ENCODE measurements at regions not wholly inside any gene's neighbourhood (a gene's known extent, or its start where the extent isn't known, plus 50 kb on each side); places are given as distances from the start of the nearest gene placed in this dataset.
"Not testable (repeated sequence)": the region's sequence is repeated elsewhere in the genome, so short reads cannot be mapped to it uniquely, and the experiment has no call there.

DNA sequence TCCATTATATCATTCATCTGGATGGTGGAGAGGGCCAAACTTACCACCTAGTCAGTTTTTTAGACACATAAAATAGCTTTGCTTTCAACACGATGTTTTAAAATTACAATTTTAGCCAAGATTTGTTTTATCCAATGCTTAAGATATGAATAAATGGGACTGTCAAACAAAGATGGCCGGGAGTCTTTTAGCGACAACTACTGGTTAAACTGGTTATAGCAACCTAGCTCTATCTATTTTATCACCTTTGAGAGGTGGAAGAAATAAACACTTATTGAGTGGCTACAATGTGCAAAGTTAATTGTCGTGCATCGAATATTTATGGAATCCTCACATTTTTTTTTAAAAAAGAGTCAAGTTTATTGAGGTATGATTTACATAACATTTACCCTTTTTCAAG lies 279.8 kb downstream of the MIAT start:
- DNase-seq = no peak

DNA sequence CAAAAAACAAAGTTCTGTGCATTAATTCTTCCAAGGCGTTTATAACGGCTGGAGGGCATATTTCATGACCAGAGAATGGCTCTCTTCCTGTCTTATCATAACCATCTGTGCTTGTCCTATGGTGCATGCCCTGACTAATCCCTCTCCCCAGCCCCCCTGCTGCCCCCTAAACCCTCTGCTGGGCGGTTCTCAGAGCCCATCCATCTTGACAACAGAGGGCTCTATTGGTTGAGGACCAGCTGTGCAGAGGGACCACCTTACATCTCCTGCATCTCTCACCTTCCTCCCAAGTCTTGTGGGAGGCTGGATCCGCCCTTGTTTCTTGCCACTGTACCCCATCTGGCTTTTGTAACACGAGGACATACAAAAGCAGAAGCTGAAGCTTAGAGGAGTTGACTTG lies 282.1 kb downstream of the MIAT start:
- DNase-seq = no peak

DNA sequence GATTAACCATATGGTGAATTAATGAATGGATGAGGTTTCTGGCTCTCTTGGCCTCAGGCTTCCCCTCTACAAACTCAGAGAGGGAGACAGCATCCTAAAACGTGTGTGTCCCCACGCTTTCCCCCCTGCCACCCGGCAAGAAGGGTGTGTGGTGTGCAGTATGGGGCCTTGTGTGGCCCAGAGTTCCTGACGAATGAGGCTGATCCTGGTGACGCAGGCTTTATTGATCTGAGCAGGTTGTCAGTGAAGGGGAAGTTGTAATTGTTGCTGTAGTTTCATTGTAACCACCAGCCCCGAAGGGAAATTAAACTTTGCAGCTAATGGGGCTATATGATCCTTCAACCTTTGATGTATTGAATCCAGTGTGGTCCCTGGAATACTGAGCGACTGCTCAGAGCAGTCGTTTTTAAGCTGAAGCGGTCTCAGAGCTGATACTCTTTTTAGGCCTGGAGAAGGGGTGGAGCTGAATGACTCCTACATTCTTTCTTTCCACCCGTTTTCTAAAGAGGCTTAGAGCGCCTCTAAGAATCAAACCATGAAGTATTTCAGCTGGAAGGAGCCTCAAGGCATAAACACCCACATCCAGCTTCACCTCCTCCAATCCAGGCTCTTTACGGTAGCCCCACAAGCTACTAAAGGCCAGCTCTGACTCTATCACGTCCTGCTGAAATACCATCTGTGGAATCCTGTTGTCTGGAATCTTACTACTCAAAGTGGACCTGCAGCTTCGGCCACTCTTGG lies 284.7 kb downstream of the MIAT start:
- no peak for DNase-seq

DNA sequence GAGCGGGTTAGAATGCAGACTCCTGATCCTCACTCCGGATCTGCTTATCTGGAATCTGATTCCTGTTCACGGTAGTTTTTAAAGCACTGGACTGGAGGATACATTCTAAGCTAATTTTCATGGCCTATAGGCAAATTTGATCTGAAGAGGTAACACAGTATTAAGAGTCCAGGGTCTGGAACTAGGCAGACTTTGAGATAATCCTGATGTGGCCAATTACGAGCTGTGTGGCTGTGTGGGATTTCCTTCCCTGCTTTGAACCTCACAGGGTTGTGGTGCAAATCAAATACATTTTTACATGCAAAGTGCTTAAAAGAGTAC lies 285.2 kb downstream of the MIAT start:
- no peak for DNase-seq

DNA sequence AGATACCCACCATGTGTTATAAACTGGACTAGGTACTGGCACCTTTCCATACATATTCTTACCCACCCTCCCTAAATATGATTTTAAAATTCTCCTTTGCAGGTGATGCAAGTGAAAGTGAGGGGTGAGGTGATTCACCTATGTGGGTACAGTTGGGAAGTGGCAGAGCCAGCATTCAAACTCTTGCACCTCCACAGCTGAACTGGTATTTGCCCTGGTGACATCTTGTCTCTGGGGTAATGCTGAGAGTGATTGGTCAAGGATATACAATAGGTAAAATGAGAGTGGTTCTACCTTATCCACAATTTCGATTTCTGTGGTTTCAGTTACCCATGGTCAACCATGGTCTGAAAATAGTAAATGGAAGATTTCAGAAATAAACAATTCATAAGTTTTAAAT lies 288.2 kb downstream of the MIAT start:
- DNase-seq = no peak

DNA sequence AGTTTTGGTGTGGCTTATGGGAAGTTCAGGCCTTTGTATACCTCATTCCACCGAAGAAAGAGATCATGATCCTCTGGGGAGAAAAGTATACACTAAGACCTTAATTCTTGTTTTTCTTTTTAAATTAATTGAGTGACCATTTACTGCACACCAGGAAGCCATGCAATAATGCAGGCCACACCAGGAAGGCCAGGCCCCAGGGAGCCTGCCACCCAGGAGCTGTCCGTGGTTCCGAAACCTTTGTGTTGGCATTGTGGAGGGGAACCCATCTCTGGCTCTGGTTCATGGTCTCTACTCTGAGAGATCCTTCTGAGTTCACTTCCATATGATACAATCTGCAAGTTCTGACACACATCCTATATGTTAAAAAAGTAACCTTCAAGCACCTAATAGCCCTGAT lies 291.8 kb downstream of the MIAT start:
- no peak for DNase-seq

DNA sequence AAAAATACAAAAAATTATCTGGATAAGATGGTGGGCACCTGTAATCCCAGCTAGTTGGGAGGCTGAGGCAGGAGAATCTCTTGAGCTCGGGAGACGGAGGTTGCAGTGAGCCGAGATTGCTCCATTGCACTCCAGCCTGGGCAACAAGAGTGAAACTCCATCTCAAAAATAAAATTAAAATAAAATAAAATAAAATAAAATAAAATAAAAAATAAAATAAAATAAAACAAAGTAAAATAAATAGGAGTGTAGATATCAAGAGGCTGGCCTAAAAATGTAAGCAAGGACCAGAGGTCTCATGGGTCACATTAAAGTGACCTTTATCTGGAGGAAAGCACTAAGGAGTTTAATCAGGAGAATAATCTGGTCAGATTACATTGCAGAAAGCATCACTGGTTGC lies 293.8 kb downstream of the MIAT start:
- DNase-seq = not testable (repeated sequence)

DNA sequence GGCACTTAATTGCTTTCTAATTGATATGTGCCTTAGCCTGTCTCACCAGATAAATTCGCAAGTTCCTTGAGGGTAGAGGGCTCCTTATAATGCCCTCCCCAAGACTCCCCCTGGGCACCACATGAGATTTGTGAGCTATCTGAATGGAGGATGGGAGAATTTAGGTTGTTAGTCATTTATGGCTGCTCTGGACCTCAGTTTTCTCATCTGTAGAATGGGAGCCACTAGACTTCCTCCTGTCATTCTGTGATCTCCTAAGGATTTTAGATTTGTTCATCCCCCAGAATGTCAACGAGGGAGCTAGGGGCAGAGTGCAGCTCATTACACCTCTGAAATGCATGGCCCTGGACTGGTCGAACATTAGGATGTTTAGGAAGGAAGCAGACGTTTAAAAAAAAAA lies 294.6 kb downstream of the MIAT start:
- DNase-seq = no peak

DNA sequence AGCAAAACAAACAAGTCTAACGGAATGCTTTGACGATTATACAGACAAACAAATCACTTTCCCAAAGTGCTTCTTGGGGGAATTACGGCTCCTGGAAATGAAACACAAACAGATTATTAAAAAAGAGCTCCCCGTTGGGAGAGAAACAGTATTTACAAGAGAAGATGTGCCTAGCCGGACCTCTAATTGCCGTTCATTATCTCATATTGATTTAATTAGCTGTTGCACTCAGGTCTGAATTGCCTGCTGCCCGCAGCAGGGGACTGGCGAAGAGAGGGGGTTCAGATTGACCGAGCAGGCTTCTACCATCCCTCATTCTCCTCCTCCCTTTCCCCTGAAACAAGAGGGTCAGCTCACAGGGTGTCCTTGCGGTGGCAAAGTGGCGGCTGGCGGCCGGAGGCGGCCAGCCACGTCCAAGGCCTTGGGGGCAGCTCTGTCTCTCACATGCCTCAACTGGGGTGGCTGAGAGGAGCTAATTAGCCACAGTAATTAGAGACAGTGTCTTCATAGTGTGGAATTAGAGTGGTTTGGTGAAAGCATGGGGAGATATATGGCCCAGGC lies 295.1 kb downstream of the MIAT start:
- DNase-seq = no peak

DNA sequence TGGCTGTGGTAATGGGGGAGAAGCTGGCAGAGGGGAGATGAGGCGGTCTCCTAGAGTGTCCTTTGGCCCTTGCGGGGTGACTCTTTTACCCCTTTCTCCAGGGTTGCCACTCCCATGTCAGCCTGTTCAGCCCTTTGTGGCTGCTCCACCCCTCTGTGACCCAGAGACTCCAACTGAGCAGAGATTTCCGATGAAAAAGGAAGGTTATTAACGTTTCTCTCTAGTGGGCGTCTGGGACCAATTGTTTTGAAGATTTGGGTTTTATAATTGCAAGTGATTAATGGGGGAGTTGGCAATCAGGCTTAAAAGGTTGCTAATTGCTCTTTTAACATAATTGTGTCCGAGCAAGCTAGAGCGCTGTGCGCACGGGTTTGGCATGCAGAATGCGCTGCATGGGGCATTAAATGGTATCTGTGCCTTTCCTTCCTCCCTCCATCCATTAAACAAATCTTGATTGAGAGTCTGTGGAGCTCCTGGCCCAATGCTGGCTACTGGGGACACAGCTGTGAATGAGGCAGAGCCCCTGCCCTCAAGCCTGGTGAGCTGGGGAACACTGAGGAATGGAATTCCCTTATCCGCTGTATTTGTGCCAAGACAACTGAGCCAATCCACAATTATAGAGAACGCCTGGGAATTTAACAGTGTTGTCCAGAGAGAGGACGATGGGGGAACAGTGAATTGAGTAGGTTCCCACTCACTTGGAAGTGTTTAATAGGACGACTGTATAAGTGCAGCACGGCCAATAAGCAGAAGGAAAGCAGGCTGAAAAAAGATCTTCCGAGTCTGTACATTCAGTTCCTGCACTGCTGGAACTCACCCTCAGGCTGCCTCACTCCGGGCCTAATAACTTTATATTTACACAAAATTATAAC lies 295.9 kb downstream of the MIAT start:
- DNase-seq = no peak

DNA sequence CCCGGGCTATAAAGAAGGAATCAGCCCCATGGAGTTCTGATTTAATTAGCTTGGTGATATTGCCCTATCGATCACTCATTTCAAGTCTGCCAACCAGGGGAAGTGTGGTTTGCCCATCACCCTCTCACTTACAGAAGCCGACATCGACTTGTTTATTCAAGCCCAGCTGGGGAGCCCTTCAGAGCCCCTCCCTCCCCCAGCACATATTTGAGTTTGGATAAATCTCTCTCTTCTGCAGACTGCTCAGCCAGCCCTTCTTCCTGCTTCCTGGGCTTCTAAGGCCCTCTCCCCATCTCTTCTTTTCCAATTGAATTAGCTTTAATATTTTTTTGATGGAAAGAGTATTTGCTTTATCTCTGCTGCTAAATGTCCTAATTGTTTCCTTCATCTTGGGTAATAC lies 299.0 kb downstream of the MIAT start:
- no peak for DNase-seq

DNA sequence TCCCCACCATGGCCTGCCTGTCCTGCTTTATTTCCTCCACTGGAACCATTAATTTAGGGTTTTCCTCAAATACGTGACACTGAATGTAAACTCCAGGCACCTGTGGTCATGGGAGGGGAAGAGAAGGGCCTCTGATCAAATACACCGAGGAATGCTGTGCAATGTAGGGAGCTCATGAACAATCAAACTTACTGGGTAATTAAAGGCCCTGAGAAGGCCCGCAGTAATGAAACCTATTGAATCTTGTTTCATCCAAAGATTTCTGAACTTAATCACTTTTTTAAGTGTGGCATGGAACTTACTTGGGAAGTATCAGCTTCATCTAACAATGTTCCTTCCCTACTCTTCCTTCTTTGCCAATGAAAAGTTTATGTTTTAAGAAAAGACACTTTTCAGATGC lies 299.8 kb downstream of the MIAT start:
- DNase-seq = no peak

DNA sequence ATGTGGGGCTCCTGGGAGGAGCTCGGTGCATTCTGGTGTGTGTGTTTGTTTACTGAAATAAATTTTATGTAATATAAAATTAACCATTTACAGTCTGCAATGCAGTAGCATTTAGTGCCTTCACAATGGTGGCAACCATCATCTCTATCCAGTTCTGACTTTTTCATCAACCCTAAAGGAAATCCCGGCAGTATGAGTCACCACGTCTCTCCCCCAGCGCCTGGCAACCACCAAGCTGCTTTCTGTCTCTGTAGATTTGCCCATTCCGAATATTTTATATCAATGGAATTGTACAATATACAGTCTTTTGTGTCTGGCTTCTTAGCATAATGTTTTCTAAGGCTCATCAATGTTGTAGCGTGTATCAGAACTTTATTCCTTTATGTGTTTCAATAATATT lies 300.5 kb downstream of the MIAT start:
- no peak for DNase-seq

DNA sequence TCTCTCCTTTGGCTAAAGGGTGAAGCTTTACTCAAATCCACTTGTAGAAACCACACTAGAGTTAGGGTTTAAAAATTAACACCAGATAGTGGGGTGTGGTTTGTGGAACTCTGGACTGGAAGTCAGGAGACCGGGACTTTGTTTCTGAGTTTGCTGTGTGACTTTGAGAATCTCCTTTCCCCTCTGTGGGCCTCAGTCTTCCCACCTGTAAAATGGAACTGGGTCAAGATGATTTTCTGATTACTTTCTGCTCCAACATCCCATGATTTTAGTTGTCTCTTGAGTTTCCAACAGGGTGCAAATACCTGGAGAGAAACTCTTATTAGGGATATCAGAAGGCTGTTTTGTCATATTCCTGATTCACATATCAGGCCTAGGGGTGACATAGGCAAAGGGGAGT lies 301.0 kb downstream of the MIAT start:
- DNase-seq = no peak

DNA sequence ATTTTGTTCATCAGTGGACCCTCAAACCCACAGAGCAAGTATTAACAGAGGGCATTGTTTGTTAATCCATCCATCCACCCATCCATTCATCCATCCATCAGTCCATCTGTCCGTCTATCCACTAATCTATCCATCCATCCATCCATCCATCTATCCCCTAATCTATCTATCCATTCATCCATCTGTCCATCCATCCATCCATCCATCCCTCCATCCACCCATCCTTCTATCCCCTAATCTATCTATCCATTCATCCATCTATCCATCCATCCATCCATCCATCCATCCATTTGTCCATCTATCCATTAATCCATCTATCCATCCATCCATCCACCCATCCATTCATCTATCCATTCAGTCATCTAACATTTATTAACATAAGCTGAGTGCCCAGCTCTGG lies 307.3 kb downstream of the MIAT start:
- DNase-seq = no peak

DNA sequence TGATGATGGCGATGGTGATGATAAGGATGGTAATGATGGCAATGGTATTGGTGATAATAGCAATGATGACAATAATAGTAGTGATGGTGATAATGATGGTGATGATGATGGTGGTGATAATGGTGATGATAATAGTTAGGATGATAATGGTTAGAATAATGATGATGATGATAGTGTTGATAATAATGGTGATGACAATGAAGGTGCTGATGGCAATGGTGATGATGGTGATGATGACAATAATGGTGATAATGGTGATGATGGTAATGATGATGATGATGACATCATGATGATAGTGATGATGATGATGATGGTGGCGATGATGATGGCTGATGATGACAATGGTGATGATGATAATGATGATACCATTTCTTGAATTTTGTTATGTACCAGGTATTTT lies 309.9 kb downstream of the MIAT start:
- no peak for DNase-seq

DNA sequence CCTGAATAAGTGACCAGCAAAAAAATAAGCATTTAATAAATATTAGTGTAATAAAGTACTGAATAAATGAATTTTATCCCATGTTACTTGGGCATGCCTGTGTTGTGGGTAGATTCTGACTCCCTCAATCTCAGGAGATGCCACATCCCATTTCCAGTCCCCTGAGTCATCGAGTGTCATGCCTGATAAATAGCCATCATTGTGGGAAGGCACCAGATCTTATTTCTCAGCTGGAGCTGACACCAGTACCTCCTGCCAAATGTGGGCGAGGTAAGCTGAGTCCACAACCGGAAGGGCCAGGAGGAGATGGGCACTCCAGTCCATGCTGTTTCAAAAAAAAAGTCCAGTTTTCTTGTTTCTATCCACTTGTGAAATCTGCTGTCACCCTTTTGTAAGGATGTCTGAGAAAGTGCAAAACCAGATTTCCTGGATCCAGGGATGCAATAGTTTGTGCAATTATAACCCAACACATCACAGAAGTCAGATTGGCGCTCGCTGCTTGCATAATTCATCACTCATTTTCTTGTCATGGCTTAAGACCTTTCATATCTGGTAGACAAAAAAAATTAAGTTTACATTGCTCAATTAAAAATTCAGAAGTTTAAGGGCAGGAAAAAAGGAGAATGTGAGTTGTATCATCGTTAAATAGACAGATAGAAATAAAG lies 311.6 kb downstream of the MIAT start:
- DNase-seq = no peak

DNA sequence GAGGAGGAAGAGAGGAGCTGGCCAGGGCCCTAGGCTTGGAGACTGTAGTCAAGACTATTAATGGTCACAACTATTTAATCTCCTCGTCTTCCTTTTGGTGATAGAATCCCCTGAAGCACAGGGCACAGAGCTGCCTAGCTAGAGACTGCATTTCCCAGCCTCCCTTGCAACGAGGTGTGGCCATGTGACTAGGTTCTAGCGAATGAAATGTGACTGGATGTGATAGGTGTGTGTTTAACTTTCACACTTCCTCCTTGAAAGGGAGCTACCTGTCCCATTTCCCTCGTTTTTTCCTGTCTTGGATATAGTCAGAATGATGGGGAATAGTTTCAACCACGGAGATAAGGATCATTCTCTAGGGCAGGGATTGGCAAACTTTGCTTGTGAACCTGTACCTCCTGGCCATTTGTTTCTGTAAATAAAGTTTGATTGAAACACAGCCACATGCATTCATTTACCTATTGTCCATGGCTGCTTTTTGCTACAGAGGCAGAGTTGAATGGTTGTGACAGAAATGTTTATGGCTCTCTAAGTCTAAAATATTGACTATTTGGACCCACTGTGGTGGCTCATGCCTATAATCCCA lies 313.5 kb downstream of the MIAT start:
- DNase-seq = no peak

DNA sequence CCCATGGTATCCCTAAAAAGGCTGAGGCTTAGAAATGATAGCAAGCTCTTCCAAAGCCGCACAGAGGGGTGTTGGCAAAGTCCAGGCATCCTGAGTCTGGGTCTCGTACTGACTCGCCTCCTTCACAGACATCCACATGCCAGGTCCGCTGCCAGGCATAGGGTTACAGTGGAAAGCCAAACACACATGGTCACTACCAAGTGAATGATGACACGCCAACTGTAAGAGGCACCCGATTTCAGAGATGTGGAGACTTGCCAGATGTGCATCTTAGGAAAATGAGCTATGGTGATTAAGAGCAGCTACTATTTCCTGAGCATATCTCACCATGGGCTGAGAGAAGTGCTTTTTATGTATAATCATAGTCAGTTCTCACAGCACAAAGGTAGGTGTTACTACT lies 314.9 kb downstream of the MIAT start:
- DNase-seq = no peak

DNA sequence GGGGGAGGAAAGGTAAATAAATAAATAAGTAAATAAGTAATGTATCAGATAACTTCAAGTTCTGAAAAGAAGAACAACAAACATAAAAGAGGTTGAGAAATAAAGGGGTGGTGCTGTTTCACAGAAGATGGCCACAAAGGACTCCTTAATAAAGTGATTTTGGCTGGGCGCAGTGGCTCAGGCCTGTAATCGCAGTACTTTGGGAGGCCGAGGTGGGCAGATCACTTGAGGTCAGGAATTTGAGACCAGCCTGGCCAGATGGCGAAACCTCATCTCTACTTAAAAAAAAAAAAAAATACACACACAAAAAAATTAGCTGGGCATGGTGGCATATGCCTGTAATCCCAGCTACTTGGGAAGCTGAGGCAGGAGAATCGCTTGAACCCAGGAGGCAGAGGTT lies 315.5 kb downstream of the MIAT start:
- DNase-seq = not testable (repeated sequence)

DNA sequence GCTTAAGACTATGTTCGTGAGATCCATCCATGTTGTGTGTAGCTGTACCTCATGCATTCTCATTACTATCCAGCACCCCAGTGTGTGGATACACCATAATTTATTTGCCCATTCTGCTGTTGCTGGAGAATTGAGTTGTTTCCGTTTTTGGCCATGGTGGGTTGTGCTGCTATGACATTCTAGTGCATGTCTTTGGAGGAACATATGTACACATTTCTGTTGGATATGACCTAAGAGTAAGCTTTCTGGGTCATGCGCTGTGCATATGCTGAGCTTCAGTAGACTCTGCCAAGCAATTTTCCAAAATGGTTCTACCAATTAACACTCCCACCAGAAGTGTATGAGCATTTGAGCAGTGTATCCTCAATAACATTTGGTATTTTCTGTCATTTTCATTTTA lies 316.6 kb downstream of the MIAT start:
- no peak for DNase-seq

DNA sequence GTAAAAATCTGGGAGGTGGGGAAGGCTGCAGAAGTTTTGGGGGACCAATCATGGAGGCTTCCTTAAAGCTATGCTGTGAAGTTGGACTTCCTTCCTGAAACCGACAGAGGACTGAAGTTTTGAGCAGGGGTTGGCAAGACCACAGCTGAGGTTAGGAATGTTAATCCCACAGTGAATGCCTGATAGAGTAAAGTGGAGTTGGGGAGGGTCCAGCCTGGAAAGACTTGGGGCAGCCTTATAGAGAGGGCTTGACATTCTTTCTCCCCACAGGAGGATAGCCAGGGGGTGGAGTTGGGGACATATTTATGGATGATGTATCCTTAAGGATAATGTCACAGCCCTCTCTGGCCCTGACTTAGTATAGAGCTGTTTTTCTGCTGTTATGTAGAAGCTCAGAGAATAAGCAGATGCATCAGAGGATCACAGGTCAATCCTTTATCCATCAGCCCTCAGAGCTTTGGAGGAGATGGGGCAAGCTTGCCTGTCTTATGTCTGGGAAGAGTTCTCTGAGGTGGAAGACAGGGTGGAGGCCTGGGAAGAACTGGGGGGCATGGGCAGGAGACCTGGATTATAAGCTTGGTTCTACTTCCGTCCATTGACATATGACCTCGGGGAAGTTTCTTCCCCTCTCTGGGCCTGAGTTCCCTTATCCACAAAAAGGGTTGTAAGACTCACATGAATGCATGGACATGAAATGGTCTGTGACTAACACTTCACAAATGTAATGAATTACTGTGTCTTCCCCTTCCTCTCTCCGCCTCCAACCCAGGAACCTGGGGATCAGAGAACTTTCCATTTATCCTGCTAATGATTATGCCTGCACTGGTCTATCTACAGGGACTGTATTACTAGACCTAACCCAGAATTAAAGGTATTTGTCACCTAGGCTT lies 317.8 kb downstream of the MIAT start:
- no peak for DNase-seq
